Right atrium auricular region (tissue), 2 donors: ENCODE measurements at regions not wholly inside any gene's neighbourhood (a gene's known extent, or its start where the extent isn't known, plus 50 kb on each side); places are given as distances from the start of the nearest gene placed in this dataset.
"Not testable (repeated sequence)": the region's sequence is repeated elsewhere in the genome, so short reads cannot be mapped to it uniquely, and the experiment has no call there.

Source experiments
- DNase-seq: peaks from one replicate; pipeline ENCODE4 v3.0.0-alpha.2; 2019; ENCODE audit warnings: low spot score
- H3K27ac ChIP-seq, 2 donors: fragments of 200-600 bp; sonication (generic); 1 replicate in 1 of 2; 2 replicates in 1 of 2; pipeline ENCODE4 v1.5.1; 2016 to 2019
- H3K27me3 ChIP-seq, 2 donors: fragments of 200-600 bp; sonication (generic); one replicate each; pipeline versions ENCODE4 v1.5.1 to v1.6.0; 2017 to 2019
- H3K36me3 ChIP-seq: fragments of 200-600 bp; sonication (generic); one replicate; pipeline ENCODE4 v1.5.1; 2016
- H3K4me1 ChIP-seq, 2 donors: fragments of 200-600 bp; sonication (generic); one replicate each; pipeline versions ENCODE4 v1.5.1 to v1.6.0; 2017 to 2019
- H3K4me3 ChIP-seq, 2 donors: fragments of 200-600 bp; sonication (generic); 1 replicate in 1 of 2; 2 replicates in 1 of 2; pipeline ENCODE4 v1.5.1; 2017 to 2019; ENCODE audit warnings: mild to moderate bottlenecking in 1 of 2, moderate library complexity in 1 of 2
- H3K9me3 ChIP-seq, 2 donors: fragments of 200-600 bp; sonication (generic); one replicate each; pipeline ENCODE4 v1.5.1; 2019
- CTCF ChIP-seq, 2 donors: fragments of 200-600 bp; sonication (generic); IDR thresholded peaks; one replicate each; pipeline ENCODE4 v1.5.1; 2019; ENCODE audit warnings: antibody characterized with exemption in 2 of 2

GRCh38 chr20:48523191-48523995, 304.4 kb downstream of the PREX1 start:
- Histone ChIP-seq H3K27me3 (no peaks in the 10 kb centered on the region), H3K4me1 (no peaks in the 10 kb centered on the region), H3K27ac (no peak overlapping the region), H3K9me3 (no peaks in the 10 kb centered on the region), H3K36me3 (no peaks in the 10 kb centered on the region), H3K4me3 (no peak overlapping the region)
- DNase-seq, result no peak
- TF ChIP-seq CTCF (IDR thresholded peaks at IDR 0.05), result no peak

- Histone ChIP-seq H3K27ac (no peak overlapping the region), H3K27me3 (no peaks in the 10 kb centered on the region), H3K4me1 (no peaks in the 10 kb centered on the region), H3K36me3 (no peaks in the 10 kb centered on the region), H3K9me3 (no peaks in the 10 kb centered on the region), H3K4me3 (no peak overlapping the region)
- no peak for TF ChIP-seq CTCF (IDR thresholded peaks at IDR 0.05)
- no peak for DNase-seq
Observed at GRCh38 chr20:48521121-48521520, 306.7 kb downstream of the PREX1 start.

GRCh38 chr20:48516196-48516595, 311.6 kb downstream of the PREX1 start:
- not testable (repeated sequence) for H3K36me3 ChIP-seq, H3K27me3 ChIP-seq, H3K9me3 ChIP-seq, DNase-seq, H3K27ac ChIP-seq, H3K4me1 ChIP-seq, H3K4me3 ChIP-seq

GRCh38 chr20:48514577-48514976, 313.2 kb downstream of the PREX1 start:
- H3K4me1 ChIP-seq, DNase-seq, H3K4me3 ChIP-seq, H3K36me3 ChIP-seq, H3K27me3 ChIP-seq, H3K27ac ChIP-seq, H3K9me3 ChIP-seq: not testable (repeated sequence)

- not testable (repeated sequence) for H3K9me3 ChIP-seq, H3K36me3 ChIP-seq, DNase-seq, H3K4me1 ChIP-seq, H3K4me3 ChIP-seq, H3K27me3 ChIP-seq, H3K27ac ChIP-seq
Observed at GRCh38 chr20:48512539-48512938, 315.3 kb downstream of the PREX1 start.

- not testable (repeated sequence) for H3K27me3 ChIP-seq, H3K4me1 ChIP-seq, H3K27ac ChIP-seq, DNase-seq, H3K9me3 ChIP-seq, H3K36me3 ChIP-seq, H3K4me3 ChIP-seq
Observed at GRCh38 chr20:48505066-48505465, 322.7 kb downstream of the PREX1 start.

GRCh38 chr20:48503166-48503815, 324.5 kb downstream of the PREX1 start:
- no peak for DNase-seq
- Histone ChIP-seq H3K27ac (no peak overlapping the region), H3K36me3 (no peaks in the 10 kb centered on the region), H3K27me3 (no peaks in the 10 kb centered on the region), H3K4me3 (no peak overlapping the region), H3K9me3 (no peaks in the 10 kb centered on the region), H3K4me1 (no peaks in the 10 kb centered on the region)
- no peak for TF ChIP-seq CTCF (IDR thresholded peaks at IDR 0.05)

GRCh38 chr20:48502758-48503157, 325.0 kb downstream of the PREX1 start:
- H3K36me3 ChIP-seq, result no peaks in the 10 kb centered on the region
- H3K4me1 ChIP-seq, result no peaks in the 10 kb centered on the region
- no peak overlapping the region for H3K27ac ChIP-seq
- DNase-seq, result no peak
- H3K27me3 ChIP-seq, result no peaks in the 10 kb centered on the region
- H3K9me3 ChIP-seq, result no peaks in the 10 kb centered on the region
- no peak for TF ChIP-seq CTCF (IDR thresholded peaks at IDR 0.05)
- no peak overlapping the region for H3K4me3 ChIP-seq
